ENCODE measurements at regions not wholly inside any gene's neighbourhood (a gene's known extent, or its start where the extent isn't known, plus 50 kb on each side); places are given as distances from the start of the nearest gene placed in this dataset.
"Not testable (repeated sequence)": the region's sequence is repeated elsewhere in the genome, so short reads cannot be mapped to it uniquely, and the experiment has no call there.

DNA sequence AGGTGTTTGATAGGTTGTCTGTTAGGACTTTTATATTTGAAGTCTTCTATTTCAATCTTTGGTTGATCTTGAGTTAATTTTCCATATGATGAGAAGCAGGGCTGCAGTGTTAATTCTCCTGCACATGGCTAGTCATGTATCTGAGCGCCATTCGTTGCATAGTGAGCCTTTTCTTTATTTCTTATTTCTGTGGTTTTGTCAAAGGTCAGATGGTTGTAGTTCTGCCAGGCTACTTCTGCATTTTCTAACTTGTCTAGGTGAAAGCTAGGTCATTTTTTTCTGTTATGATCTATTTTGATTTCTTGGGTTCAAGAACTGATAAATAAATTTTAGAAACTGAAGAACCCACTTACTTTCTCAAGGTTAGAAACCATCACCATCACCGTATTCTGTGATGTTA lies 56.7 kb downstream of the CCDC74A start:
- no peak for DNase-seq (ENCODE audit: low read depth in 4 of 4, low spot score in 1 of 4)

DNA sequence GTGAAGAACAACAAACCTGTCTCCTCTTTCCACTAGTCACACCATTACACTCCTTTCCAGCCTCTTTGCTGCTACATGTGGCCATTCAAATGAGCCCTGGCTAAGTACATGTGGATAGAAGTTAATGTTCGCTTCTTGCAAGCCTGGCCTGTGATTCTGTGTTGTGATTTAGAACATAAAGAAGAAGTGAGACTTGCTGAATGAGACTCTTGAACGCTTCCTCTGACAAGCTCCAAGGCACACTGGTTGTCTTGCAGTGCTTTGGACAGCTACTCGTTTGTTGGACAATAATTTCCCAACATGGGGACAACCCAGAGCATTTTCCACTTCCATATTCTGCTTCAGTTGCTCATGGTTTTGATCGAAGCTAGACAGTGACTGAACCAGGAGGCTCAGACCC lies 57.3 kb downstream of the CCDC74A start:
- no peak for DNase-seq (ENCODE audit: low read depth in 4 of 4, low spot score in 1 of 4)

DNA sequence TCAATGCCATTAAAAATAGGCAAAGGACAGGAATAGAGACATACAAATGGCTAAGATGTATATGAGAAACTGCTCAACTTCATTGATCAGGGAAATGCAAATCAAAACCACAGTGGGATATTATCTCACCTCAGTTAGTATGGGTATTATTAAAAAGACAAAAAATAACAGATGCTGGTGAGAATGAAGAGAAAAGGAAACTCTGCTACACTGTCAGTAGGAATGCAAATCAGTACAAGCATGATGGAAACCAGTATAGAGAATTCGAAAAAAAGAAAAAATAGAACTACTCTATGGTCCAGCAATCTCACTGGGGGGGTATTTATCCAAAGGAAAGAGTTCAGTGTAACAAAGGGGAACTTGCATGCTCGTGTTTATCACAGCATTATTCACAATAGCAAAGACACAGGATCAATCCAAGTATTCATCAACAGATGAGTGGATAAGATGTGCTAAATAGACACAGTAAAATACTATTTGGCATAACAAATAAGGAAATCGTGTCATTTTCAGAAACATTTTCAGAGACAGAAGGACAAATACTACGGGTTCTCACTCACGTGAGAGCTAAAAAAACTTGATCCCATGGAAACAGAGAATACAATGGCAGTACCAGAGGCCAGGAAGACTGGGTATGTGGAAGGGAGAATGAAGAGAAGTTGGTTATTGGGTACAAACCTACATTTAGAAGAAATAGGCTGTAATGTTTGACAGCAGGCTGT lies 60.6 kb downstream of the CCDC74A start:
- no peak for DNase-seq (ENCODE audit: low read depth in 4 of 4, low spot score in 1 of 4)

DNA sequence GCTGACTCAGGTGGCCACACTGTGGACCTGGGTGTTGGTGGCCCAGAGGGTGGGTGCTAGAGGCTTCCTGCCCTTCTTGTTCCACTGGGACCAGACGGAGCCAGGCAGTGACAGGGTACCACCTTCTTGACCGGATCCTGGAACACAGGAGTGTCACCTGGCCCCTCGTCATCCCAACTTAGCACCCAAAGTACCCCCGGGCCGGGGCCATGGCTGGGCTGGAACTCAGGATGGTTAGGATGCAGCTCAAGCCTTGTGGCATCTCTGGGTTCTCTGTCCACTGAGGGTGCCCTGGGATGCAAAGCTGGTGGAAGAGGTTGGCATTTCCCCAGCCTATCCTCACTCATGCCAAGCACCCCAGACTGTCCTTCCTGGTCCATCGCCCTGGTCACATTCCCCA lies 61.4 kb downstream of the CCDC74A start:
- DNase-seq (ENCODE audit: low read depth in 4 of 4, low spot score in 1 of 4), result not testable (repeated sequence)

DNA sequence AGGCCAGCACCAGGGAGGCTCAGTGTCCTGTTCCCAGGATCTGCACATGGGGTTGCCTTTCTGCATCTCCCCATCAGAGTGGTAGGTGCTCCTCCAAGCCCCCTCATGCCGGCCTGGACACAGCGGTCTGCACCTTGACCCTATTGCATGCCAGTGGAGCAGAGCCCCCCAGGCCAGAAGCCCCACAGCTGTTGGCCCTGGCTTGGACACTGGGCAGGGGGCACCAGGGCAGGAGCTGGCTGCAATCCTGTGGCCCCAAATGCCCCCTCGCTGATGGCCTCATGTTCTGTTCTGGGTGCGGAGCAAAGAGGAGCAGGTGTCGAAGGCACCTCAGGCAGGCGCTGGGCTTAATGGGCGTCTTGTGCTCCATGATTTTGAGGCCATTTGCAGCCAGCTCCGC lies 62.7 kb downstream of the CCDC74A start:
- no peak for DNase-seq (ENCODE audit: low read depth in 4 of 4, low spot score in 1 of 4)

DNA sequence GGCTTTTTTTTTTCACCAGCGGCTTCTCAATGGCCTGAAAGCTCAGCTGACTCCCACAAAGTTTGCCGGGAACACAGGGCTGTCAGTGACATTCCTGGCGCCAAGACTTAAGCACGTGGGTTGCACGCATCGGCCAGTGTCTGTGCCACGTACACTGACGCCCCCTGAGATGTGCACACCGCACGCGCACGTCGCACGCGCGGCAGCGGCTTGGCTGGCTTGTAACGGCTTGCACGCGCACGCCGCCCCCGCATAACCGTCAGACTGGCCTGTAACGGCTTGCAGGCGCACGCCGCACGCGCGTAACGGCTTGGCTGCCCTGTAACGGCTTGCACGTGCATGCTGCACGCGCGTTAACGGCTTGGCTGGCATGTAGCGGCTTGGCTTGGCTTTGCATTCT lies 63.2 kb downstream of the CCDC74A start:
- no peak for DNase-seq (ENCODE audit: low read depth in 4 of 4, low spot score in 1 of 4)

DNA sequence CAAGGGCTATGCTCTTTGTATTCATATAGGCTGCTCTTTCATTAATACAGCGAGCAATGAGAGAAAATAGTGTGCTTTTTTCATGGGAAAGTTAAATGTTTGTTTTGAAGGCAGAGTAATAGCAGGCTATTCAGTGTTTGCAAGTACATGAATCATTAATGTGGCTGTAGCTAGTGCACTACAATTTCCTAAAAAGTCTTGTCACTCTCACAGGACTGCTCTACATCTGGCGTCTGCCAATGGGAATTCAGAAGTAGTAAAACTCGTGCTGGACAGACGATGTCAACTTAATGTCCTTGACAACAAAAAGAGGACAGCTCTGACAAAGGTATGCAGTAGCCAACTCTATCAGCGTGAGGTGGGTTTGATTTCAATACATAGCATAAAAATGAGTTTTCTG lies 68.9 kb downstream of the CCDC74A start:
- not testable (repeated sequence) for DNase-seq (ENCODE audit: low read depth in 4 of 4, low spot score in 1 of 4)

DNA sequence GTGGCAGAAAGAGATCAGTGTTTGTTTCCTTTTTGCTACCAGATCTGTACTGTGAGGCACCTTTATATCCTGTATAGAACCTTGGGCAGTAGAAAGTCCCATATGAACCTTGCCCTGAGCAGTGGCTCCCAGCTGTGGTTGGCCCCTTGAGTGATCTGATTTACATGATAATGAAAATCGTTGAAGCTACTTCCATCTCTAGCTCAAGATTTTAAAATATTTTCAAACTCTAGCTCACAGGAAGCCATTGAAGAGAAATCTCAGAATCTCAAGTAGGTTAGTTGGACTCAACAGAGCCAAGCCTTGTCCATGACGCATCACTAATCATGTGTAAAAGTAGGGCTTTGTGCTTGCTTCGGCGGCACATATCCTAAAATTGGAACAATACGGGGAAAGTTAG lies 74.8 kb downstream of the CCDC74A start:
- not testable (repeated sequence) for DNase-seq (ENCODE audit: low read depth in 4 of 4, low spot score in 1 of 4)

DNA sequence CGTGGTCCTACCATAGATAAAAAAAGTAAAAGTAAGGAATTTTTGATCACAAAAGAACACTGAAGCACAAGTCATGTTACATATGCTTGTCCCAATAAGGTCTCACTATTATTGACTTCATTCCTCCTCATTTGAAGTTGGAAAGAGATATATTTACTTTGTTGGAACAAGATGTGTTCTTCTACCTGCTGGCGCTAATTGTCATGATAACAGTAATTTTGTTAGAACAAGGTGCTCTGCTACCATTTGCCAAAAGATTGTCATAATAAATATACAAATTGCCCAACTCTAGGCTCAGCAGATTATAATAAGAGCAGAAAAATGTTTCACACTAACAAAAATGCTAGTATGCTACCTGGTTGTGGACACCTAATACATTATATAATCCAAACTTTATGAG lies 77.0 kb downstream of the CCDC74A start:
- DNase-seq (ENCODE audit: low read depth in 4 of 4, low spot score in 1 of 4), result not testable (repeated sequence)

DNA sequence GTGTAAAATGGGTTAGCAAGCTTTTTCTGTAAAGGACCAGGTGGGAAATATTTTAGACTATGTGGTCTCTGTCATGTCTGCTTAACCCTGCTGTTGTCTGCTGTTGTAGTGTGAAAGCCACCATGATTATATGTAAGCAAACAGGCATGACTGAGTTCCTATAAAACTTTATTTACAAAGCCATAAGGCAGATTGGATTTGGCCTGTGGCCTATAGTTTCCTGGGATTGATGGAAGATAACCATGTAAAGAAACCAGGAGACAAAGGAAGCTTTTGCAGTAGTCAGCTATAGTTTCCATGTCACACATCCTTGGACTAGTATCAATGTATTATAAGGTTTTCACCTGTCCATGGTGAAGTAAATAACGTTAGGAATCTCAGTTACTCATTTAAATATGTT lies 78.7 kb downstream of the CCDC74A start:
- DNase-seq (ENCODE audit: low read depth in 4 of 4, low spot score in 1 of 4), result not testable (repeated sequence)

DNA sequence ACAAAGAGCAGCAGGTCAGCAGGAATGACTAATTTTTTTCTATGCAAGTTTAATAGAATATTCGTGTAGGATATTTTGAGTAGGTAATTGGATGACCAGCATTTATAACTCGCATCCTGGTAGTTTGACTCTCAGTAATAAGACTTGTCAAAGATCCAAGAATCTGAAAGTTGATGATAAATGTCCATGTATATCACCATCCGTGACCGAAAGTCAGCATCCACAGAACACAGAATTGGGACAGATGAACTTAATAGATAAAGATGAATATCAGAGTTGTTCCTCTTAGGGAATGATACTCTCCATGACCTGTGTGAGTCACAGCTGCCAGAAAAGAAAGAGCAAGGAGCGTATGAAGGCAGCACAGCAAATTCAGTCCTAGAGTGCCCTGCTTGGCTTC lies 79.4 kb downstream of the CCDC74A start:
- DNase-seq (ENCODE audit: low read depth in 4 of 4, low spot score in 1 of 4), result not testable (repeated sequence)

DNA sequence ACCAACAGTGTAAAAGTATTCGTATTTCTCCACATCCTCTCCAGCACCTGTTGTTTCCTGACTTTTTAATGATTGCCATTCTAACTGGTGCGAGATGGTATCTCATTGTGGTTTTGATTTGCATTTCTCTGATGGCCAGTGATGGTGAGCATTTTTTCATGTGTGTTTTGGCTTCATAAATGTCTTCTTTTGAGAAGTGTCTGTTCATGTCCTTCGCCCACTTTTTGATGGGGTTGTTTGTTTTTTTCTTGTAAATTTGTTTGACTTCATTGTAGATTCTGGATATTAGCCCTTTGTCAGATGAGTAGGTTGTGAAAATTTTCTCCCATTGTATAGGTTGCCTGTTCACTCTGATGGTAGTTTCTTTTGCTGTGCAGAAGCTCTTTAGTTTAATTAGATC lies 86.9 kb downstream of the CCDC74A start:
- DNase-seq (ENCODE audit: low read depth in 4 of 4, low spot score in 1 of 4), result not testable (repeated sequence)

DNA sequence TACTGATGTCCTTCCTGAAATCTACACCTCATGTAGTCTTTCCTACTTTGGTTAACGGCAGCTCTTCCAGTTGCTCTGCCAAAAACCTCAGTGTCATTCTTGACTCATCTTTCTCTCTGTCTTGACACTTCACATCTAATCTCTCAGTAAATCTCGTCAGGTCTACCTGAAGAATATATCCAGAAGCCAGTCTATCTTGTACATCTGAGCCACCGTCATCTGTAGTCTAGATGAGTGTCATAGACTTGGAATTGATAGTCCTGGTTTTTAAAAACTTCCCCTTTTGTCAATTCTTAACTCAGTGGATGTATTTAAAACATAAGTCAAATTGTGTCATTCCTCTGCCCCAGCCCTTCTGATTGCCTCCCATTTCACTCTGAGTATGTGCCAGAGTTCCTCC lies 90.6 kb downstream of the CCDC74A start:
- not testable (repeated sequence) for DNase-seq (ENCODE audit: low read depth in 4 of 4, low spot score in 1 of 4)

DNA sequence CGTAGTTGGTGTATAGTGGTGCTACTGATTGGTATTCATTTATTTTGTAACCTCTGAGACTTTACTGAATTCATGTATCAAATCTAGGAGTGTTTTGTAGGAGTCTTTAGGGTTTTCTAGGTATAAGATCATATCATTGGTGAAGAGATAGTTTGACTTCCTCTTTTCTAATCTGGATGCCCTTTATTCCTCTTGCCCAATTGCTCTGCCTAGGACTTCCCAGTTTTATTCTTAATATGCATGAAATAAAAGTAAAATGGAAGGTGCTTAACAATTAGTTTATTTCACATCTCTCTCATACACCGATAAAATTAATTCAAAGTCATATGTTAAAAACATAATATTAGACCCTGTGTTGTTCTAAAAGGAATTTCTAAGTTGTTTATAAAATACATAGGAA lies 95.2 kb downstream of the CCDC74A start:
- not testable (repeated sequence) for DNase-seq (ENCODE audit: low read depth in 4 of 4, low spot score in 1 of 4)

DNA sequence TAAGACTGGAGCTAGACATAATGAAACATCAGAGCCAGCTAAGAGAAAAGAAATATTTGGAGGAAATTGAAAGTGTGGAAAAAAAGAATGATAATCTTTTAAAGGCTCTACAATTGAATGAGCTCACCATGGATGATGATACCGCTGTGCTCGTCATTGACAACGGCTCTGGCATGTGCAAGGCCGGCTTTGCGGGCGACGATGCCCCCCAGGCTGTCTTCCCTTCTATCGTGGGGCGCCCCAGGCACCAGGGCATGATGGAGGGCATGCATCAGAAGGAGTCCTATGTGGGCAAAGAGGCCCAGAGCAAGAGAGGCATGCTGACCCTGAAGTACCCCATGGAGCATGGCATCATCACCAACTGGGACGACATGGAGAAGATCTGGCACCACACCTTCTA lies 98.3 kb downstream of the CCDC74A start:
- DNase-seq (ENCODE audit: low read depth in 4 of 4, low spot score in 1 of 4), result not testable (repeated sequence)

DNA sequence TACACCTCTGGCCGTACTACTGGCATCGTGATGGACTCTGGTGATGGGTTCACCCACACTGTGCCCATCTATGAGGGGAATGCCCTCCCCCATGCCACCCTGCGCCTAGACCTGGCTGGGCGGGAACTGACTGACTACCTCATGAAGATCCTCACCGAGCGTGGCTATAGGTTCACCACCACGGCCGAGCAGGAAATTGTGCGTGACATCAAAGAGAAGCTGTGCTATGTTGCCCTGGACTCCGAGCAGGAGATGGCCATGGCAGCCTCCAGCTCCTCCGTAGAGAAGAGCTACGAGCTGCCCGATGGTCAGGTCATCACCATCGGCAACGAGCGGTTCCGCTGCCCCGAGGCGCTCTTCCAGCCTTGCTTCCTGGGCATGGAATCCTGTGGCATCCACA lies 98.9 kb downstream of the CCDC74A start:
- DNase-seq (ENCODE audit: low read depth in 4 of 4, low spot score in 1 of 4), result not testable (repeated sequence)

DNA sequence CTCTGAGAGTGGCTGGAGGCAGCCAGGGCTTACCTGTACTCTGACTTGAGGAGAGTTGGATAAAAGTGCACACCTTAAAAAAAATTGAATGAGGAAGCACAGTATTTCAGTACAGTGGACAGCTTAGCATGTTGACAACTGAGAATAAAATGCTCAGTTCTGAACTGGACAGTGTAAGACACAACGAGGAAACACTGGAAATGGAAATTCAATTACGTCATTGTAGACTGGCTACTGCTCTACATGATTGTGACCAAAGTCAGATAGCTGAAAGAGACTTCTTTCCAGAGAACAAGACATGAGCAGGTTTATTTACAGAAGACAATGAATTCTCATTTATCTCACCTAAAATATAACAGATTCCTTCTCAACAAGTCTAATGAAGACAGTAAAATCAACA lies 100.1 kb downstream of the CCDC74A start:
- not testable (repeated sequence) for DNase-seq (ENCODE audit: low read depth in 4 of 4, low spot score in 1 of 4)

DNA sequence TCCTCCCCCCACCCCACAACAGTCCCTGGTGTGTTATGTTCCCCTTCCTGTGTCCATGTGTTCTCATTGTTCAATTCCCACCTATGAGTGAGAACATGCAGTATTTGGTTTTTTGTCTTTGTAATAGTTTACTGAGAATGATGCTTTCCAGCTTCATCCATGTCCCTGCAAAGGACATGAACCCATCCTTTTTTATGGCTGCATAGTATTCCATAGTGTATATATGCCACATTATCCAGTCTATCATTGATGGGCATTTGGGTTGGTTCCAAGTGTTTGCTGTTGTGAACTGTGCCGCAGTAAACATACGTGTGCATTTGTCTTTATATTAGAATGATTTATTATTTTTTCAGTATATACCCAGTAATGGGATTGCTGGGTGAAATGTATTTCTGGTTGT lies 104.0 kb downstream of the CCDC74A start:
- not testable (repeated sequence) for DNase-seq (ENCODE audit: low read depth in 4 of 4, low spot score in 1 of 4)

DNA sequence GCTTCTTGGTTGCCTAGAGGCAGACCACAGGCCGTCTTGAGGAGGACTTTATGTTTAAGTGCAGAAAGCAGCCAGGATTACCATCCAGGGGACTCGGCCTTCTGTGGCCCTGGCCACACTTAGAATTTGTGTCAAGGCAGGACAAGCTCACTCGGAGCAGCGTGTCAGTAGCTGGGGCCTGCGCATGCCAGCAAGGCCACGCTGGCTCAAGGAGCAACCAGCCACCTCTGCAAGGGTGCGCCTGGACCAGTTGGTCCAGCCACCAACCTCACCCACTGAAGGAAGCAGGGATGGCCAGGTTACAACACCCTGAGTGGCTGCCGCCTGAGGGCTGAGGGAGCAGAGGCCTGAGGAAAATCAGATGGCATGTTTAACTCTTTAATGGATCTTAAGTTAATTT lies 105.7 kb downstream of the CCDC74A start:
- not testable (repeated sequence) for DNase-seq (ENCODE audit: low read depth in 4 of 4, low spot score in 1 of 4)

DNA sequence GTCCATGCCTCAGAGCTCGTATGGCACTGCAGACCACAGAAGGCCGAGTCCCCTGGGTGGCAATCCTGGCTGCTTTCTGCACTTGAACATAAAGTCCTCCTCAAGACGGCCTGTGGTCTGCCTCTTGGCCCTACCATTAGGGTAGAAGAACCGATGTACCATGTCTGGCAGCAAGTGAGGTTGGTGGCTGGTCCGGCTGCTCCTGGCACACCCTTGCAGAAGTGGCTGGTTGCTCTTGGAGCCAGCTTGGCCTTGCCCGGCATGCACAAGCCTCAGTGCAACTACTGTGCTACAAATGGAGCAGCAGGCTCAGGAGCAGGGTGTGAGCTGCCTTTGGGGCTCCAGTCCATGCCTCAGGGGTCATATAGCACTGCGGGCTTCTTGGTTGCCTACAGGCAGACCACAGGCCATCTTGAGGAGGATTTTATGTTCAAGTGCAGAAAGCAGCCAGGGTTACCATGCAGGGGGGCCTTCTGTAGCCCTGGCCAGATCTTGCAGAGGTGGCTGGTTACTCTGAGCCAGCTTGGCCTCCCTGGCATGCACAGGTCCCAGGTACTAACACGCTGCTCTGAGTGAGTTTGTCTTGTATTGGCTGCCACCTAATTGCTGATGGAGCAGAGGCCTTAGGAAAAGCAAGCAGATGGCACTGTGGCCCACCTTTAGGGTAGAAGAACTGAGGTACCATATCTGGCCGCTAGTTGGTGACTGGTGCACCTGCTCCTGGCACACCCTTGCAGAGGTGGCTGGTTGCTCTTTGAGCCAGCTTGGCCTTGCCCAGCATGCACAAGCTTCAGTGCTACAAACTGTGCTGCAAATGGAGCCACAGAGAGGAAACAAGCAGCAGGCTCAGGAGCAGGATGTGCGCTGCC lies 106.4 kb downstream of the CCDC74A start:
- DNase-seq (ENCODE audit: low read depth in 4 of 4, low spot score in 1 of 4), result not testable (repeated sequence)

DNA sequence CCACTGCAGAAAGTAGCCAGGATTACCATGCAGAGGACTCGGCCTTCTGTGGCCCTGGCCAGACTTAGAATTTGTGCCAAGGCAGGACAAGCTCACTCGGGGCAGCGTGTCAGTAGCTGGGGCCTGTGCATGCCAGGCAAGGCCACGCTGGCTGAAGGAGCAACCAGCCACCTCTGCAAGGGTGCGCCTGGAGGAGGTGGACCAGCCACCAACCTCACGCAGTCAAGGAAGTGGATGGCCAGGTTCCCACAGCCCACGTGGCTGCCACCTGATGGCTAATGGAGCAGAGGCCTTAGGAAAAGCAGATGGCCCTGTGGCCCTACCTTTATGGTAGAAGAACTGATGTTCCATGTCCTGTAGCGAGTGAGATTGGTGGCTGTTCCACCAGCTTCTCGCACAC lies 107.9 kb downstream of the CCDC74A start:
- no peak for DNase-seq (ENCODE audit: low read depth in 4 of 4, low spot score in 1 of 4)

DNA sequence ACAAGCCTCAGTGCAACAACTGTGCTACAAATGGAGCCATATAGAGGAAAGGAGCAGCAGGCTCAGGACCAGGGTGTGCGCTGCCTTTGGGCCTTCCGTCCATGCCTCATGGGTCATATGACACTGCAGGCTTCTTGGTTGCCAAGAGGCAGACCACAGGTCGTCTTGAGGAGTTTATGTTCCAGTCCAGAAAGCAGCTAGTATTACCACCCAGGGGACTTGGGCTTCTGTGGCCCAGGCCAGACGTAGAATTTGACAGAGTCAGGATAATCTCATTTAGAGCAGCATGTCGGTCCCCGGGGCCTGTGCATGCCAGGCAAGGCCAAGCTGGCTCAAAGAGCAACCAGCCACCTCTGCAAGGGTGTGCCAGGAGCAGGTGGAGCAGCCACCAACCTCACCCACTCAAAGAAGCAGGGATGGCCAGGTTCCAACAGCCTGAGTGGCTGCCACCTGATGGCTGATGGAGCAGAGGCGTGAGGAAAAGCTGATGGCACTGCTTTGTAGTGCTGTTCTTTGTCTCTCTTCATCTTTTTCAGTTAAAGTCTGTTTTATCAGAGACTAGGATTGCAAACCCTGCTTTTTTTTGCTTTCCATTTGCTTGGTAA lies 109.1 kb downstream of the CCDC74A start:
- DNase-seq (ENCODE audit: low read depth in 4 of 4, low spot score in 1 of 4), result not testable (repeated sequence)

Data from stimulated activated CD4-positive, alpha-beta T cell treated with anti-CD3 and anti-CD28 coated beads, Interleukin-1b, Interleukin-23, amount 100 ng/mL, for 24 hours (primary cell).